ENCODE measurements at regions not wholly inside any gene's neighbourhood (a gene's known extent, or its start where the extent isn't known, plus 50 kb on each side); places are given as distances from the start of the nearest gene placed in this dataset.

- DNase-seq (ENCODE audit: low spot score) (no peak), ATAC-seq (no peak), FAIRE-seq (no peak)
- POLR2A ChIA-PET: no interaction called here
- Histone ChIP-seq H3K4me2 (ENCODE audit: low read depth, low read length) (no peak overlapping the region), H3K9ac (ENCODE audit: insufficient read depth, low read depth, low read length) (no peak overlapping the region), H3K27ac (ENCODE audit: extremely low read length, insufficient read depth, low read length) (no peak overlapping the region), H3K36me3 (replicated peaks in 1 of 2; ENCODE audit: control insufficient read depth in 1 of 2, insufficient read depth in 2 of 2, low read length in 2 of 2) (no peaks in the 10 kb centered on the region), H2AFZ (ENCODE audit: low read length) (no peak overlapping the region), H3K9me3 (ENCODE audit: low read length) (no peaks in the 10 kb centered on the region), H3K79me2 (ENCODE audit: insufficient read depth, low read length) (no peaks in the 10 kb centered on the region), H3K4me3 (replicated peaks in 1 of 3; ENCODE audit: insufficient read depth in 1 of 3, low read depth in 2 of 3, low read length in 3 of 3) (no peak overlapping the region), H4K20me1 (ENCODE audit: insufficient read depth, low read length) (no peaks in the 10 kb centered on the region), H3K4me1 (ENCODE audit: insufficient read depth, low read length) (no peaks in the 10 kb centered on the region), H3K27me3 (ENCODE audit: control insufficient read depth in 1 of 2, insufficient read depth in 2 of 2, low read length in 2 of 2) (peaks cover 2 to 59% of the 10 kb centered on the region in 2 experiments)
- TF ChIP-seq RARA (CRISPR knock-in tag; IDR thresholded peaks at IDR 0.05): no peak
- TF ChIP-seq HIVEP1 (CRISPR knock-in tag; IDR thresholded peaks at IDR 0.05): no peak
- TF ChIP-seq TBX2 (CRISPR knock-in tag; IDR thresholded peaks at IDR 0.05; ENCODE audit: borderline replicate concordance): no peak
- TF ChIP-seq ZNF292 (CRISPR knock-in tag; IDR thresholded peaks at IDR 0.05; ENCODE audit: borderline replicate concordance, low read depth): no peak
- TF ChIP-seq CEBPZ (IDR thresholded peaks at IDR 0.05; ENCODE audit: low read length): no peak
- TF ChIP-seq STAG1 (CRISPR knock-in tag; IDR thresholded peaks at IDR 0.05): no peak
- TF ChIP-seq FUBP1 (CRISPR knock-in tag; IDR thresholded peaks at IDR 0.05; ENCODE audit: borderline replicate concordance): no peak
- no peak for TF ChIP-seq ZNF619 (CRISPR knock-in tag; IDR thresholded peaks at IDR 0.05)
- TF ChIP-seq ZNF556 (CRISPR knock-in tag; IDR thresholded peaks at IDR 0.05; ENCODE audit: borderline replicate concordance): no peak
- no TSS peak for BruUV-seq (replicated peaks)
- intact Hi-C loops (cut with micrococcal nuclease; ENCODE audit: unreplicated experiment): no loop called here
- in situ Hi-C loops (cut with HindIII; ENCODE audit: extremely low pct_ligation_motif_present, low pct_unique_long_range_greater_than_20kb): no loop called here
- WGBS (ENCODE audit: low lambda C conversion rate): 0% methylated on average over 3 of the region's 3 CpGs
- CTCF ChIA-PET (ENCODE audit: low intra/inter-chr PET ratio, low total read pairs): no interaction called here
These were observed 471.2 kb downstream of the BRD1 start for GRCh38 chr22:49356428-49356827.

Measured in HepG2 (cell line).